H9 (cell line): ENCODE measurements at regions not wholly inside any gene's neighbourhood (a gene's known extent, or its start where the extent isn't known, plus 50 kb on each side); places are given as distances from the start of the nearest gene placed in this dataset.

Experiments
- DNase-seq: peaks from one replicate; pipeline ENCODE4 v3.0.0-alpha.2; 2017
- H2AFZ ChIP-seq: one replicate; pipeline ENCODE4 v1.6.1; 2013; ENCODE audit warnings: mild to moderate bottlenecking, low read length, control low read depth, moderate library complexity
- H2AK5ac ChIP-seq: 2 replicates; pipeline ENCODE4 v1.6.1; 2013; ENCODE audit warnings: low read length, control low read depth, mixed read lengths; ENCODE audit not compliant: insufficient read length
- H2BK120ac ChIP-seq: one replicate; pipeline ENCODE4 v1.6.1; 2013; ENCODE audit warnings: low read depth, mild to moderate bottlenecking, low read length, control low read depth, inconsistent platforms; ENCODE audit not compliant: poor library complexity, severe bottlenecking
- H2BK12ac ChIP-seq: 2 replicates; pipeline ENCODE4 v1.6.1; 2013; ENCODE audit warnings: low read length, control low read depth, mixed read lengths, low read depth; ENCODE audit not compliant: insufficient read length
- H2BK15ac ChIP-seq: 2 replicates; pipeline ENCODE4 v1.6.1; 2013; ENCODE audit warnings: low read depth, low read length, control low read depth
- H2BK20ac ChIP-seq: one replicate; pipeline ENCODE4 v1.6.1; 2013; ENCODE audit warnings: low read depth, mild to moderate bottlenecking, low read length, control low read depth, inconsistent platforms; ENCODE audit not compliant: poor library complexity, severe bottlenecking
- H2BK5ac ChIP-seq: 2 replicates; pipeline ENCODE4 v1.6.1; 2013; ENCODE audit warnings: low read length, control low read depth, mixed read lengths; ENCODE audit not compliant: insufficient read length
- H3K14ac ChIP-seq: 2 replicates; pipeline ENCODE4 v1.6.1; 2013; ENCODE audit warnings: low read length, control low read depth; ENCODE audit not compliant: insufficient read depth
- H3K18ac ChIP-seq: 2 replicates; pipeline ENCODE4 v1.6.1; 2013; ENCODE audit warnings: low read depth, mild to moderate bottlenecking, mixed read lengths, low read length, control low read depth; ENCODE audit not compliant: insufficient read length
- H3K23ac ChIP-seq: 2 replicates; pipeline ENCODE4 v1.6.1; 2013; ENCODE audit warnings: low read length, control low read depth, mixed read lengths, low read depth; ENCODE audit not compliant: insufficient read length
- H3K23me2 ChIP-seq: 2 replicates; pipeline ENCODE4 v1.6.1; 2013; ENCODE audit warnings: low read depth, mild to moderate bottlenecking, mixed read lengths, low read length, control low read depth; ENCODE audit not compliant: insufficient read length, poor library complexity, severe bottlenecking
- H3K27ac ChIP-seq: 2 replicates; pipeline ENCODE4 v1.5.1; 2013; ENCODE audit warnings: low read length, control low read depth, mixed read lengths, low read depth; ENCODE audit not compliant: insufficient read length
- H3K27me3 ChIP-seq: 2 replicates; pipeline ENCODE4 v1.6.1; 2013; ENCODE audit warnings: low read length, control low read depth, inconsistent platforms; ENCODE audit not compliant: insufficient read depth
- H3K4ac ChIP-seq: 2 replicates; pipeline ENCODE4 v1.6.1; 2013; ENCODE audit warnings: low read depth, mild to moderate bottlenecking, control low read depth, inconsistent platforms, low read length, moderate library complexity
- H3K4me1 ChIP-seq: 2 replicates; pipeline ENCODE4 v1.6.1; 2013; ENCODE audit warnings: low read length, control low read depth, inconsistent platforms; ENCODE audit not compliant: insufficient read depth
- H3K4me2 ChIP-seq: 2 replicates; pipeline ENCODE4 v1.6.1; 2013; ENCODE audit warnings: low read length, control low read depth, mixed read lengths; ENCODE audit not compliant: insufficient read length, insufficient read depth
- H3K56ac ChIP-seq: 2 replicates; pipeline ENCODE4 v1.6.1; 2013; ENCODE audit warnings: low read depth, mild to moderate bottlenecking, mixed read lengths, low read length, control low read depth; ENCODE audit not compliant: insufficient read length
- H3K79me1 ChIP-seq: 2 replicates; pipeline ENCODE4 v1.6.1; 2013; ENCODE audit warnings: low read depth, mild to moderate bottlenecking, moderate library complexity, low read length, control low read depth, inconsistent platforms; ENCODE audit not compliant: insufficient read depth, poor library complexity, severe bottlenecking
- H3K79me2 ChIP-seq: 2 replicates; pipeline ENCODE4 v1.6.1; 2013; ENCODE audit warnings: low read length, control low read depth, inconsistent platforms; ENCODE audit not compliant: insufficient read depth
- H3K9ac ChIP-seq: 2 replicates; pipeline ENCODE4 v1.6.1; 2013; ENCODE audit warnings: low read length, control low read depth, mixed read lengths; ENCODE audit not compliant: insufficient read length; ENCODE audit errors: extremely low read depth
- H3K9me3 ChIP-seq: one replicate; pipeline ENCODE4 v1.6.1; 2013; ENCODE audit warnings: low read depth, low read length, inconsistent platforms; ENCODE audit not compliant: control insufficient read depth
- H3T11ph ChIP-seq: one replicate; pipeline ENCODE4 v1.6.1; 2013; ENCODE audit warnings: mild to moderate bottlenecking, low read length, control low read depth, inconsistent platforms
- H4K20me1 ChIP-seq: one replicate; pipeline ENCODE4 v1.6.1; 2013; ENCODE audit not compliant: control insufficient read depth, insufficient read length, insufficient read depth
- H4K5ac ChIP-seq: 2 replicates; pipeline ENCODE4 v1.6.1; 2013; ENCODE audit warnings: low read depth, mild to moderate bottlenecking, mixed read lengths, low read length, control low read depth; ENCODE audit not compliant: insufficient read length
- H4K8ac ChIP-seq: replicated peaks from 2 replicates; pipeline ENCODE4 v1.6.1; 2013; ENCODE audit warnings: low read length, control low read depth, mixed read lengths, low read depth; ENCODE audit not compliant: insufficient read length
- H4K91ac ChIP-seq: 2 replicates; pipeline ENCODE4 v1.6.1; 2013; ENCODE audit warnings: low read depth, mild to moderate bottlenecking, moderate library complexity, mixed read lengths, low read length, control low read depth; ENCODE audit not compliant: insufficient read length
- H3K27ac Mint-ChIP-seq, 3 experiments: 2 replicates in 2 of 3; 3 replicates in 1 of 3; pipeline ENCODE4 v1.8.0; 2020 to 2021; ENCODE audit warnings: mixed read lengths in 3 of 3, mild to moderate bottlenecking in 1 of 3, moderate library complexity in 1 of 3
- H3K27me3 Mint-ChIP-seq: 2 replicates; pipeline ENCODE4 v1.8.0; 2021; ENCODE audit warnings: low read depth, mild to moderate bottlenecking, moderate library complexity, mixed read lengths
- H3K36me3 Mint-ChIP-seq, 3 experiments: 2 replicates in 2 of 3; 3 replicates in 1 of 3; pipeline ENCODE4 v1.8.0; 2020 to 2021; ENCODE audit warnings: low read depth in 3 of 3, mixed read lengths in 3 of 3; ENCODE audit not compliant: insufficient read depth in 1 of 3
- H3K4me1 Mint-ChIP-seq, 2 experiments: 2 replicates each; pipeline ENCODE4 v1.8.0; 2020; ENCODE audit warnings: mixed read lengths in 2 of 2
- H3K4me3 Mint-ChIP-seq, 2 experiments: 2 replicates in 1 of 2; 3 replicates in 1 of 2; pipeline ENCODE4 v1.8.0; 2020 to 2021; ENCODE audit warnings: mild to moderate bottlenecking in 2 of 2, mixed read lengths in 2 of 2, moderate library complexity in 1 of 2
- H3K9me3 Mint-ChIP-seq, 2 experiments: 2 replicates in 1 of 2; 3 replicates in 1 of 2; pipeline ENCODE4 v1.8.0; 2020; ENCODE audit warnings: mild to moderate bottlenecking in 2 of 2, mixed read lengths in 2 of 2, moderate library complexity in 1 of 2
- CTCF ChIP-seq: fragments of 200-600 bp; sonication (generic); conservative IDR thresholded peaks from 3 replicates; pipeline ENCODE4 v1.8.0; 2021; ENCODE audit warnings: antibody characterized with exemption, mild to moderate bottlenecking
- WGBS: extraction: QIAGEN DNeasy Blood & Tissue Kit; methylation state at CpG from one replicate; pipeline ENCODE4 v1.1.7; 2013; ENCODE audit warnings: missing lambda C conversion rate, low lambda C conversion rate, mixed read lengths; ENCODE audit not compliant: insufficient read length; ENCODE audit errors: extremely low coverage; 5-methylcytosine and 5-hydroxymethylcytosine counted together

- no peak overlapping the region for H3K27ac ChIP-seq
- no peaks in the 10 kb centered on the region for H3K79me2 ChIP-seq
- no peak overlapping the region for H2AFZ ChIP-seq
- H4K91ac ChIP-seq = no peak overlapping the region
- H3K14ac ChIP-seq = no peak overlapping the region
- no peak overlapping the region for H2BK120ac ChIP-seq
- H3K27me3 ChIP-seq = no peaks in the 10 kb centered on the region
- no peaks in the 10 kb centered on the region for H3K9me3 ChIP-seq
- no peak overlapping the region for H4K5ac ChIP-seq
- H3K9ac ChIP-seq = no peak overlapping the region
- no peak overlapping the region for H4K8ac ChIP-seq
- DNase-seq = no peak
- no peaks in the 10 kb centered on the region; a peak in 1 of 5 replicates for H3K9me3 Mint-ChIP-seq
- H2BK12ac ChIP-seq = no peak overlapping the region
- H2BK15ac ChIP-seq = no peak overlapping the region
- H3K23me2 ChIP-seq = no peaks in the 10 kb centered on the region
- no peak overlapping the region for H3K56ac ChIP-seq
- no peaks in the 10 kb centered on the region for H4K20me1 ChIP-seq
- no peak overlapping the region for H2BK5ac ChIP-seq
- H3K4me1 ChIP-seq = no peaks in the 10 kb centered on the region
- H3K4me1 Mint-ChIP-seq = no peaks in the 10 kb centered on the region
- no peak overlapping the region for H2AK5ac ChIP-seq
- TF ChIP-seq CTCF = no peak
- no peak overlapping the region for H3K18ac ChIP-seq
- no peaks in the 10 kb centered on the region for H3K79me1 ChIP-seq
- H3K4me2 ChIP-seq = no peak overlapping the region
- no peak overlapping the region for H2BK20ac ChIP-seq
- H3K4me3 Mint-ChIP-seq = no peak overlapping the region
- H3K23ac ChIP-seq = no peak overlapping the region
- H3K27ac Mint-ChIP-seq = no peak overlapping the region
- H3K27me3 Mint-ChIP-seq = no peaks in the 10 kb centered on the region
- H3T11ph ChIP-seq = no peak overlapping the region
- no CpG with 5 or more reads among the region's 3 CpGs for WGBS
- no peaks in the 10 kb centered on the region; a peak in 1 of 7 replicates for H3K36me3 Mint-ChIP-seq
- H3K4ac ChIP-seq = no peak overlapping the region
These were observed 418.8 kb upstream of the LUZP2 start for GRCh38 chr11:24078018-24078417.
